ENCODE measurements at regions not wholly inside any gene's neighbourhood (a gene's known extent, or its start where the extent isn't known, plus 50 kb on each side); places are given as distances from the start of the nearest gene placed in this dataset.

GRCh38 chr6:14372734-14373489, 255.3 kb downstream of the CD83 start:
- no peak for ATAC-seq
- no peak for TF ChIP-seq ZC3H10 (CRISPR knock-in tag; IDR thresholded peaks at IDR 0.05)
- no peak for TF ChIP-seq ZNF70 (CRISPR knock-in tag; IDR thresholded peaks at IDR 0.05)
- TF ChIP-seq TSHZ2 (CRISPR knock-in tag; IDR thresholded peaks at IDR 0.05), result no peak

- ATAC-seq, result no peak
- no peak for TF ChIP-seq ZFP3 (CRISPR knock-in tag; IDR thresholded peaks at IDR 0.05)
- TF ChIP-seq TOX (CRISPR knock-in tag; IDR thresholded peaks at IDR 0.05; ENCODE audit: borderline replicate concordance), result no peak
- TF ChIP-seq TCF4 (CRISPR knock-in tag; IDR thresholded peaks at IDR 0.05; ENCODE audit: borderline replicate concordance), result no peak
- no peak for TF ChIP-seq BACH2 (CRISPR knock-in tag; IDR thresholded peaks at IDR 0.05; ENCODE audit: borderline replicate concordance)
- TF ChIP-seq RARB (CRISPR knock-in tag; IDR thresholded peaks at IDR 0.05), result no peak
- TF ChIP-seq ISL1 (CRISPR knock-in tag; IDR thresholded peaks at IDR 0.05), result no peak
- TF ChIP-seq ZFP30 (CRISPR knock-in tag; IDR thresholded peaks at IDR 0.05), result no peak
- no peak for TF ChIP-seq POU6F1 (CRISPR knock-in tag; IDR thresholded peaks at IDR 0.05; ENCODE audit: borderline replicate concordance, low read depth)
- no peak for TF ChIP-seq SNAI2 (CRISPR knock-in tag; IDR thresholded peaks at IDR 0.05)
Observed at GRCh38 chr6:14373648-14374437, 256.3 kb downstream of the CD83 start.

- no peak for ATAC-seq
- TF ChIP-seq CSRNP3 (CRISPR knock-in tag; IDR thresholded peaks at IDR 0.05) (no peak), CREB5 (CRISPR knock-in tag; IDR thresholded peaks at IDR 0.05; ENCODE audit: low read depth) (no peak), ISL1 (CRISPR knock-in tag; IDR thresholded peaks at IDR 0.05) (no peak), TOX (CRISPR knock-in tag; IDR thresholded peaks at IDR 0.05; ENCODE audit: borderline replicate concordance) (no peak), BACH2 (CRISPR knock-in tag; IDR thresholded peaks at IDR 0.05; ENCODE audit: borderline replicate concordance) (no peak), ARNTL (CRISPR knock-in tag; IDR thresholded peaks at IDR 0.05; ENCODE audit: borderline replicate concordance, low read depth) (no peak), ZFP3 (CRISPR knock-in tag; IDR thresholded peaks at IDR 0.05) (no peak), GLIS3 (CRISPR knock-in tag; IDR thresholded peaks at IDR 0.05) (no peak), ZFP30 (CRISPR knock-in tag; IDR thresholded peaks at IDR 0.05) (no peak), PATZ1 (CRISPR knock-in tag; IDR thresholded peaks at IDR 0.05; ENCODE audit: borderline replicate concordance) (no peak), PPARA (CRISPR knock-in tag; IDR thresholded peaks at IDR 0.05; ENCODE audit: borderline replicate concordance) (no peak), OSR1 (CRISPR knock-in tag; IDR thresholded peaks at IDR 0.05) (no peak), ZNF8 (CRISPR knock-in tag; IDR thresholded peaks at IDR 0.05) (no peak), ZNF565 (CRISPR knock-in tag; conservative IDR thresholded peaks at IDR 0.05; ENCODE audit: low read depth) (no peak), TSHZ2 (CRISPR knock-in tag; IDR thresholded peaks at IDR 0.05) (no peak), POU6F1 (CRISPR knock-in tag; IDR thresholded peaks at IDR 0.05; ENCODE audit: borderline replicate concordance, low read depth) (no peak), ZC3H10 (CRISPR knock-in tag; IDR thresholded peaks at IDR 0.05) (no peak)
Observed at GRCh38 chr6:14375930-14376329, 258.4 kb downstream of the CD83 start.
